Parathyroid adenoma (tissue), 2 donors: ENCODE measurements at regions not wholly inside any gene's neighbourhood (a gene's known extent, or its start where the extent isn't known, plus 50 kb on each side); places are given as distances from the start of the nearest gene placed in this dataset.

ENCODE experiments used
- H2AFZ ChIP-seq: fragments of 300-600 bp; sonication (generic); one replicate; pipeline ENCODE4 v1.7.0; 2017; ENCODE audit warnings: antibody characterized with exemption, mild to moderate bottlenecking
- H3K27ac ChIP-seq: fragments of 300-600 bp; sonication (generic); one replicate; pipeline ENCODE4 v1.7.0; 2017
- H3K27me3 ChIP-seq: fragments of 300-600 bp; sonication (generic); one replicate; pipeline ENCODE4 v1.7.0; 2017; ENCODE audit warnings: low read length; ENCODE audit not compliant: control insufficient read depth, insufficient read depth
- H3K36me3 ChIP-seq: fragments of 300-600 bp; sonication (generic); one replicate; pipeline ENCODE4 v1.7.0; 2017; ENCODE audit warnings: low read length; ENCODE audit not compliant: control insufficient read depth, insufficient read depth
- H3K4me1 ChIP-seq: fragments of 300-600 bp; sonication (generic); one replicate; pipeline ENCODE4 v1.7.0; 2017; ENCODE audit warnings: control low read depth
- H3K4me2 ChIP-seq: fragments of 300-600 bp; sonication (generic); one replicate; pipeline ENCODE4 v1.7.0; 2017; ENCODE audit warnings: low read length
- H3K4me3 ChIP-seq: fragments of 300-600 bp; sonication (generic); one replicate; pipeline ENCODE4 v1.7.0; 2017; ENCODE audit warnings: low read depth, low read length
- H3K79me2 ChIP-seq: fragments of 300-600 bp; sonication (generic); one replicate; pipeline ENCODE4 v1.7.0; 2017; ENCODE audit warnings: control low read depth
- H3K9ac ChIP-seq: fragments of 300-600 bp; sonication (generic); one replicate; pipeline ENCODE4 v1.7.0; 2017; ENCODE audit warnings: mild to moderate bottlenecking
- H3K9me3 ChIP-seq: fragments of 300-600 bp; sonication (generic); one replicate; pipeline ENCODE4 v1.7.0; 2017; ENCODE audit warnings: low read length; ENCODE audit not compliant: control insufficient read depth
- CTCF ChIP-seq: fragments of 300-600 bp; sonication (generic); IDR thresholded peaks from one replicate; pipeline ENCODE4 v1.7.0; 2017; ENCODE audit warnings: antibody characterized with exemption, mild to moderate bottlenecking
- donor health status: primary hyperparathyroidism.

DNA sequence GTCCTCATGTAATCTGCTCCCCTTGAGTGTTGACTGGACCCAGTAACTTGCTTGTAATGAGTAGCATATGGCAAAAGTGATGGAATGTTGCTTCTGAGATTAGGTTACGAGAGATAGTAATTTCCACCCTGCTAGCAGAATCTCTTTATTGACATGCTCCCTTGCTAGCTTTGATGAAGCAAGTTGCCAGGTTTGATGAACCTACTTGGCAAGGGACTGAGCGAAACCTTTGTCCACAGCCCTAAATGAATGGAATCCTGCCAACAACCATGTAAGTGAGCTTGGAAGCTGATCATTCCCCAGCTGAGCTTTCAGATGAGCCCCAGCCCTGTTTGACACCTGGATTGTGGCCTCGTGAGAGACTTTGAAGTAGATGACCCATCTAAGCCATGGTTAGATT lies 120.8 kb upstream of the PLXNC1 start:
- H3K9me3 ChIP-seq: no peaks in the 10 kb centered on the region
- TF ChIP-seq CTCF: no peak
- H3K79me2 ChIP-seq: no peaks in the 10 kb centered on the region
- no peak overlapping the region for H3K4me2 ChIP-seq
- H3K4me1 ChIP-seq: no peaks in the 10 kb centered on the region
- H3K36me3 ChIP-seq: no peaks in the 10 kb centered on the region
- H3K9ac ChIP-seq: no peak overlapping the region
- H3K4me3 ChIP-seq: no peak overlapping the region
- no peak overlapping the region for H3K27ac ChIP-seq
- no peaks in the 10 kb centered on the region for H3K27me3 ChIP-seq
- no peak overlapping the region for H2AFZ ChIP-seq

DNA sequence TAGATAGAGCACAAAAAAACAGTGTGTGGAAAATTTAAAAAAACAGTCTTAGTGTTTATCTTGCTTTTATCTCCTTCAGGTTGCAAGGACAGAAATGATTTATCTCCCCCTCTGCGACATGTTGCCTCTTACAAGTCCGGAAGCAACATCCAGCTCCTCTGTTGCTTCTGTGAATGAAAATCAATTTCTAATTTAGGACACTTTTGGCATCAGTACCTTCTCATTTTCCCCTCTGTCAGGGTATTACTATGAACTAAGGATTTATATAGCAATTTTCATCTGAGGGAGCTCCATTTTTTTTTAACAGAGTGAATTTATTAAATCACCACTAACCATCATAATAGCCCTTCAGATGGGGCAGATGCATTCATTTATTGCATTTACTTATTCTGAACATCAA lies 116.6 kb upstream of the PLXNC1 start:
- Histone ChIP-seq H3K4me3 (no peak overlapping the region), H3K9ac (no peak overlapping the region), H3K79me2 (no peaks in the 10 kb centered on the region), H3K4me2 (no peak overlapping the region), H3K36me3 (no peaks in the 10 kb centered on the region), H3K27me3 (no peaks in the 10 kb centered on the region), H2AFZ (no peak overlapping the region), H3K27ac (no peak overlapping the region), H3K4me1 (no peaks in the 10 kb centered on the region), H3K9me3 (no peaks in the 10 kb centered on the region)
- no peak for TF ChIP-seq CTCF

DNA sequence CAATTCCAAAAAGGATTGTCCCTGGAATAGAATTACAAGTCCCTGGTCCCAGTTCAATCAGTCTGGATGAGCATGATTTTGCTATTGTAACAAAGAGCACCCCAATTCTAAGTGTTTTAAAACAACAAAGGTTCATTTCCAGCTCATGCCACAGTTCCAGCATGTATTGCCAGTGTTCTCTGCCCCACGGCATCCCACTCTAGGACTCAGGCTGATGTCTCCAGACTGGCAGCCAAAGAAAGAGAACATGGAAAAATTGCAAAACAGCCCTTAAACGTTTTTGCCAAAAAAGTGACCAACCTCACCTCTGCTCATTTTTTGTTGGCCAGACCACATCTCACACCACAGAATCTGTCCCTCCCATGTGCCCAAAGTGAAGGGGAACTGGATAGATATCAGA lies 116.0 kb upstream of the PLXNC1 start:
- Histone ChIP-seq H3K27ac (no peak overlapping the region), H3K4me1 (no peaks in the 10 kb centered on the region), H3K4me3 (no peak overlapping the region), H3K9me3 (no peaks in the 10 kb centered on the region), H3K79me2 (no peaks in the 10 kb centered on the region), H3K4me2 (no peak overlapping the region), H3K36me3 (no peaks in the 10 kb centered on the region), H3K9ac (no peak overlapping the region), H2AFZ (no peak overlapping the region), H3K27me3 (no peaks in the 10 kb centered on the region)
- TF ChIP-seq CTCF: no peak

DNA sequence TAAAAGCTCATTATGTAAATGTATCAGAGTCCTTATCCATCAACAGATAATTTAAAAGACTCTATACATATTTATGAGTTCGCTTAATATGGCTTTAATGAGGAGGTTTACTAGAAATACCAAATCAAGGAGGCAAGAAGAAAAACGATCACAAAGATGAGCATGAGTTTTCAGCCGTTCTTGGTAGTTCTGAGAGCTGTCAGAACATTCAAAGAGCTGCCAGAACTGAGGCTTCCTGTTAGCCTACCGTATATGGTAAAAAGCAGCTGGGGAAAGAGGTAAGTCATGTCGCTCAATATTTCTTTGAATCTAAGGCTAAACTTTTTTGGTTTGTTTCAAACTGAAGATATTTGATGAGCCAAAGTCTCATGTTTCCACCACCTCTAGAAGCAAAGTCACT lies 115.3 kb upstream of the PLXNC1 start:
- H3K9ac ChIP-seq: no peak overlapping the region
- H3K27ac ChIP-seq: no peak overlapping the region
- no peak overlapping the region for H3K4me3 ChIP-seq
- H3K36me3 ChIP-seq: no peaks in the 10 kb centered on the region
- H3K79me2 ChIP-seq: no peaks in the 10 kb centered on the region
- no peaks in the 10 kb centered on the region for H3K4me1 ChIP-seq
- H2AFZ ChIP-seq: no peak overlapping the region
- TF ChIP-seq CTCF: no peak
- H3K4me2 ChIP-seq: no peak overlapping the region
- no peaks in the 10 kb centered on the region for H3K9me3 ChIP-seq
- H3K27me3 ChIP-seq: no peaks in the 10 kb centered on the region

- Histone ChIP-seq H3K27me3 (no peaks in the 10 kb centered on the region), H3K27ac (no peak overlapping the region), H3K9ac (no peak overlapping the region), H3K4me1 (no peaks in the 10 kb centered on the region), H3K4me2 (no peak overlapping the region), H3K4me3 (no peak overlapping the region), H3K9me3 (no peaks in the 10 kb centered on the region), H2AFZ (no peak overlapping the region), H3K36me3 (no peaks in the 10 kb centered on the region), H3K79me2 (no peaks in the 10 kb centered on the region)
- TF ChIP-seq CTCF: no peak
Observed at GRCh38 chr12:94033784-94034183, 114.6 kb upstream of the PLXNC1 start.
